Tibial nerve (tissue), 4 donors: ENCODE measurements at regions not wholly inside any gene's neighbourhood (a gene's known extent, or its start where the extent isn't known, plus 50 kb on each side); places are given as distances from the start of the nearest gene placed in this dataset.
A peak's percentile ranks its signal among the peaks of the same experiment; 100 is the strongest.
"Not testable (repeated sequence)": the region's sequence is repeated elsewhere in the genome, so short reads cannot be mapped to it uniquely, and the experiment has no call there.

Experiments used
- DNase-seq, 2 donors: peaks; one replicate each; pipeline ENCODE4 v3.0.0-alpha.2; 2019; ENCODE audit warnings: low spot score in 2 of 2
- H3K27ac ChIP-seq, 4 donors: fragments of 200-600 bp; sonication (generic) in 3 of 4; one replicate each; pipeline ENCODE4 v1.5.1; 2017 to 2019; ENCODE audit warnings: mild to moderate bottlenecking in 1 of 4
- H3K27me3 ChIP-seq, 2 donors: fragments of 200-600 bp; sonication (generic) in 1 of 2; one replicate each; pipeline versions ENCODE4 v1.5.1 to v1.6.0; 2017 to 2019
- H3K36me3 ChIP-seq, 3 donors: fragments of 200-600 bp; sonication (generic); one replicate each; pipeline ENCODE4 v1.5.1; 2018 to 2019
- H3K4me1 ChIP-seq, 4 donors: fragments of 200-600 bp; sonication (generic) in 3 of 4; one replicate each; pipeline ENCODE4 v1.5.1; 2017 to 2019
- H3K4me3 ChIP-seq, 4 donors: fragments of 200-600 bp; sonication (generic) in 3 of 4; one replicate each; pipeline ENCODE4 v1.5.1; 2017 to 2019; ENCODE audit warnings: mild to moderate bottlenecking in 1 of 4, moderate library complexity in 1 of 4
- H3K9me3 ChIP-seq, 4 donors: fragments of 200-600 bp; sonication (generic) in 3 of 4; one replicate each; pipeline ENCODE4 v1.5.1; 2017 to 2019
- CTCF ChIP-seq, 5 experiments: fragments of 200-600 bp in 3 of 5; fragments of 450-650 bp in 2 of 5; sonication (generic) in 3 of 5; IDR thresholded peaks; one replicate each; pipeline ENCODE4 v1.5.1; 2016 to 2019; ENCODE audit warnings: antibody characterized with exemption in 5 of 5, mild to moderate bottlenecking in 3 of 5, moderate library complexity in 2 of 5
- EP300 ChIP-seq, 2 donors: sonication (generic); formaldehyde crosslinking; IDR thresholded peaks; one replicate each; pipeline ENCODE4 v1.6.1; 2017; ENCODE audit warnings: antibody characterized with exemption in 2 of 2, mild to moderate bottlenecking in 1 of 2
- POLR2A ChIP-seq, 2 donors: fragments of 450-650 bp; IDR thresholded peaks; one replicate each; pipeline ENCODE4 v1.6.1; 2017; ENCODE audit warnings: antibody characterized with exemption in 2 of 2, mild to moderate bottlenecking in 2 of 2, moderate library complexity in 2 of 2
- WGBS, 2 donors: methylation state at CpG; one replicate each; pipeline ENCODE4 v1.1.5; 2018; 5-methylcytosine and 5-hydroxymethylcytosine counted together

GRCh38 chr2:196298106-196298723, 126.8 kb upstream of the STK17B start:
- DNase-seq, H3K4me3 ChIP-seq, H3K27me3 ChIP-seq, H3K9me3 ChIP-seq, H3K27ac ChIP-seq, H3K36me3 ChIP-seq: not testable (repeated sequence)
- H3K4me1 ChIP-seq, result peaks cover 0 to 16% (median 0%) of the 10 kb centered on the region in 4 donors
- TF ChIP-seq CTCF (IDR thresholded peaks at IDR 0.05), result peak; percentile 40 to 55 (median 50)
- WGBS, 2 donors, result 56 to 59% methylated on average over 8 of the region's 8 CpGs

GRCh38 chr2:196307775-196308305, 136.5 kb upstream of the STK17B start:
- DNase-seq, result no peak
- no peak overlapping the region for H3K4me3 ChIP-seq
- H3K4me1 ChIP-seq, result peaks cover 0 to 20% (median 0%) of the 10 kb centered on the region in 4 donors
- no peak overlapping the region for H3K27ac ChIP-seq
- no peaks in the 10 kb centered on the region for H3K36me3 ChIP-seq
- TF ChIP-seq POLR2A (IDR thresholded peaks at IDR 0.05), result no peak
- TF ChIP-seq CTCF (IDR thresholded peaks at IDR 0.05), result no peak
- no peak for TF ChIP-seq EP300 (IDR thresholded peaks at IDR 0.05)
- H3K27me3 ChIP-seq, result no peaks in the 10 kb centered on the region
- WGBS, 2 donors, result 93 to 98% methylated on average over 14 of the region's 14 CpGs
- no peaks in the 10 kb centered on the region for H3K9me3 ChIP-seq

GRCh38 chr2:196309691-196310090, 138.3 kb upstream of the STK17B start:
- TF ChIP-seq POLR2A (IDR thresholded peaks at IDR 0.05) (no peak), CTCF (IDR thresholded peaks at IDR 0.05) (no peak), EP300 (IDR thresholded peaks at IDR 0.05) (no peak)

GRCh38 chr2:196314157-196314556, 142.8 kb upstream of the STK17B start:
- Histone ChIP-seq H3K4me3 (no peak overlapping the region), H3K27me3 (no peaks in the 10 kb centered on the region), H3K36me3 (peaks cover 0 to 7% (median 0%) of the 10 kb centered on the region in 3 donors), H3K27ac (no peak overlapping the region), H3K9me3 (no peaks in the 10 kb centered on the region), H3K4me1 (peaks cover 0 to 17% (median 0%) of the 10 kb centered on the region in 4 donors)
- TF ChIP-seq EP300 (IDR thresholded peaks at IDR 0.05) (no peak), CTCF (IDR thresholded peaks at IDR 0.05) (no peak), POLR2A (IDR thresholded peaks at IDR 0.05) (no peak)
- 78 to 87% methylated on average over 1 of the region's 1 CpG for WGBS, 2 donors
- DNase-seq, result no peak

More at GRCh38 chr2:196309691-196310090, 138.3 kb upstream of the STK17B start:
- no peaks in the 10 kb centered on the region for H3K9me3 ChIP-seq
- H3K4me1 ChIP-seq, result peaks cover 0 to 20% (median 0%) of the 10 kb centered on the region in 4 donors
- no peak overlapping the region for H3K4me3 ChIP-seq
- no peaks in the 10 kb centered on the region for H3K36me3 ChIP-seq
- no peak overlapping the region for H3K27ac ChIP-seq
- H3K27me3 ChIP-seq, result no peaks in the 10 kb centered on the region
- DNase-seq, result no peak

GRCh38 chr2:196314780-196315179, 143.4 kb upstream of the STK17B start:
- TF ChIP-seq EP300 (IDR thresholded peaks at IDR 0.05) (no peak), CTCF (IDR thresholded peaks at IDR 0.05) (no peak), POLR2A (IDR thresholded peaks at IDR 0.05) (no peak)
- no peaks in the 10 kb centered on the region for H3K9me3 ChIP-seq
- peaks cover 0 to 7% (median 0%) of the 10 kb centered on the region in 3 donors for H3K36me3 ChIP-seq
- WGBS, 2 donors, result 85 to 87% methylated on average over 4 of the region's 4 CpGs
- no peak for DNase-seq
- H3K27me3 ChIP-seq, result no peaks in the 10 kb centered on the region
- peaks cover 0 to 11% (median 0%) of the 10 kb centered on the region in 4 donors for H3K4me1 ChIP-seq
- no peak overlapping the region for H3K4me3 ChIP-seq
- H3K27ac ChIP-seq, result no peak overlapping the region
